K562 (cell line): ENCODE measurements at regions not wholly inside any gene's neighbourhood (a gene's known extent, or its start where the extent isn't known, plus 50 kb on each side); places are given as distances from the start of the nearest gene placed in this dataset.

ENCODE experiments used
- MNT ChIP-seq, 2 experiments: fragments of 450-650 bp; conservative IDR thresholded peaks; 2 replicates each; pipeline ENCODE4 v1.6.1; 2017; ENCODE audit warnings: mild to moderate bottlenecking in 2 of 2, moderate library complexity in 2 of 2
- REST ChIP-seq, 2 experiments: fragments of 450-650 bp; formaldehyde crosslinking in 1 of 2; IDR thresholded peaks; 2 replicates each; pipeline versions ENCODE4 v1.4.0 to v1.6.1; 2014 to 2020; ENCODE audit warnings: mild to moderate bottlenecking in 2 of 2, borderline replicate concordance in 1 of 2, low read depth in 1 of 2

GRCh38 chr7:157474685-157475084, 137.9 kb downstream of the DNAJB6 start (continued):
- peak; percentile 33; the same call in 1 of the 2 replicates for TF ChIP-seq REST (IDR thresholded peaks at IDR 0.05; ENCODE audit: borderline replicate concordance)
- TF ChIP-seq REST (CRISPR knock-in tag; IDR thresholded peaks at IDR 0.05; ENCODE audit: low read depth) = no peak
- TF ChIP-seq MNT (conservative IDR thresholded peaks at IDR 0.05) = 0 out of 4 replicates have a peak, but pooled peaks of 1 of the 2 experiments have one; percentile 18
